ENCODE measurements at regions not wholly inside any gene's neighbourhood (a gene's known extent, or its start where the extent isn't known, plus 50 kb on each side); places are given as distances from the start of the nearest gene placed in this dataset.

DNA sequence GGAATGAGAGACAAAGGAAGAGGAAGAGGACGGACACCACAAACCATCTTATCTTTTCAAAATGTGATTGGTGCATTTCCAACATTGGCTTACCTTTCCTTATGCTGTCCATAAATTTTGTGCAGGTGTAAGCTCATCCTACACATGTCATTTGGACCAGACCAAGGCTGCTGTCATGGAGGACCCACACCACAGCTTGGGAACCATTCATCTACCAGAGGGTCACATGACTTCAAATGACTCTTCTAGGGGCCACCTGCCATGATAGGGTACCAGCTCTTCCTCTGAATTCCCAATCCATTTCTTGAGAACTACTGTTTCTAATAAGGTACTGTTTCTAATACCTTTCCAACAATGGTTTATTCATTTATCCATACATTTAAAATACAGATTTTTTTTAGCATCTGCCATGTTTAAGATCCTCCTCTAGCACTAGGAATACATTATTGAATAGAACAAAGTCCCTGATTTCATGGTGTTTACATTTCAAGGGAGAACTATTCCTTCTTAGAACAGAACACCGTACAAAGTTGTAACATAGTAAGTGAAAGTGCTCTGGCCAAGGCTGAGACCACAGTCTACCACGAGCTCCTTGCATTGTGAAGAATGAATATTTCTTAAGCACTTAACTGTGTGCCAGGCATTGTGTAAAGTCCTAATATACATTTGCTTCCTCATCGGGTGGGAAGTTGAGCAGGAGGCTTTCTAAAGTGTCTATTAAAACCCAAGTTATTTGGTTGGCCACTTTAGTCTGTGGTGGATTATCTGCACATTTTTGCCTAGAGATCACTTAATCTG is 246.1 kb upstream of the FN1 start:
- Histone ChIP-seq H3K27ac (peak overlapping the region; percentile 81), H3K4me1 (ENCODE audit: insufficient read depth) (peaks cover 57% of the 10 kb centered on the region), H3K9ac (no peak overlapping the region), H3K9me3 (ENCODE audit: low read depth) (no peaks in the 10 kb centered on the region), H3K79me2 (ENCODE audit: insufficient read depth) (no peaks in the 10 kb centered on the region), H2AFZ (no peak overlapping the region), H3K36me3 (ENCODE audit: low read depth) (no peaks in the 10 kb centered on the region), H3K4me3 (no peak overlapping the region), H4K20me1 (ENCODE audit: insufficient read depth) (no peaks in the 10 kb centered on the region), H3K9me2 (ENCODE audit: insufficient read depth) (no peaks in the 10 kb centered on the region), H3K27me3 (replicated peaks; ENCODE audit: insufficient read depth) (no peaks in the 10 kb centered on the region), H3F3A (ENCODE audit: insufficient read depth) (peaks cover 56% of the 10 kb centered on the region), H3K4me2 (ENCODE audit: unreplicated experiment) (peak overlapping the region; percentile 64)
- TF ChIP-seq EZH2 (IDR thresholded peaks at IDR 0.05; ENCODE audit: insufficient read depth, poor library complexity, severe bottlenecking) (no peak), EZH2phosphoT487 (IDR thresholded peaks at IDR 0.05; ENCODE audit: insufficient read depth, low read depth) (no peak)
- in situ Hi-C loops (cut with MboI): no loop called here
- WGBS, 2 experiments (ENCODE audit: low coverage in 1 of 2, low lambda C conversion rate in 2 of 2, missing lambda C conversion rate in 2 of 2): 94 to 99% methylated on average over 4 of the region's 4 CpGs
- DNase-seq: no peak

DNA sequence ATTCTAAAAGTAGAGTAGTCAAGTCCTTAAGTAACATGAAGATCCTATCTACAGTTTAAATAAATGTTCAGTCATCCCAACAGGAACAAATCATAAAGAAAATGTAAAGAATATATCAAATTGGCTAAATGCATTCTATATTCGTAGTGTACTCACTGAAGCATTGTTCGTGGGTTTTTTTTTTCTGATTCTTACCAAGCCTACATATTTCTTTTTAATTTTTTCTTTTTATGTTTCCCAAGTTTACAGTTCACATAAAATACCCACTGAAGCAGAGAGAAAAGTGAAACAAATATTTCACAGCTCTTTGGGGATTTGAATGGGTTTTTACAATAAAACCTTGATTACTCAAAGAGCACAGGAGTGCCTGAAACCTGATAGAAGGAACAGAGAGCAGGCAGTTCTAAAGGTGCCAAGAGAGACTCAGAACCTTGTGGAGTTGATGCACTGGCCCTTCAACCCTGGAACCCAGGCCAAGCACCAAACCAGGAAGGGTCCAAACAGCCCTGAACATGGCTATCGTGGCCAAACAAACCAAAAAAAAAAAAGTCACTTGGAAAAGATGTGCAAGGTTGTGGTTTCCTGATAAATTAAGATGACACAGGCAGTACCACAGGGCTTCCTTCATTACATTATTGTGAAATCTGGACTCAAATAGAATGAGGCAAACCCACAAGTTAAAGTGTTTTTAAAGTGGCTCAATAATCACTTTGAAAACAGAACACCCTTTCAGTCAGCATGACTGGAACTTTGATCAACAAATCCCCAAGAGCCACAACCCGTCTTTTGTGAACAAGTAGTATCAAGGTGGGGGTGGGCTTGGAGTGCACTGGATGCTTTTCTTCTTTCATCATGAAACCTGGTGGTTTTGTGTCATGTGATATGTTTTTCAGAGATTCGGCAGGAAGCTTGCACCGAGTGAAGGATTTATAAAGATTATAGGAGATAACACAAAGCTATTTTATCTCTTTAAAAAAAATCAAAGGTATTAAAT is 245.0 kb upstream of the FN1 start:
- Histone ChIP-seq H3K27me3 (replicated peaks; ENCODE audit: insufficient read depth) (no peaks in the 10 kb centered on the region), H3K4me3 (peak overlapping the region; percentile 18), H3K9me2 (ENCODE audit: insufficient read depth) (no peaks in the 10 kb centered on the region), H3K36me3 (ENCODE audit: low read depth) (no peaks in the 10 kb centered on the region), H3K9me3 (ENCODE audit: low read depth) (no peaks in the 10 kb centered on the region), H4K20me1 (ENCODE audit: insufficient read depth) (no peaks in the 10 kb centered on the region), H3K4me2 (ENCODE audit: unreplicated experiment) (peak overlapping the region; percentile 64), H3K9ac (peak overlapping the region; percentile 54), H3K79me2 (ENCODE audit: insufficient read depth) (no peaks in the 10 kb centered on the region), H3K27ac (peak overlapping the region; percentile 81), H3K4me1 (ENCODE audit: insufficient read depth) (peaks cover 51% of the 10 kb centered on the region), H2AFZ (peak overlapping the region; percentile 31; the same call in 1 of the 2 replicates), H3F3A (ENCODE audit: insufficient read depth) (peaks cover 47% of the 10 kb centered on the region)
- in situ Hi-C loops (cut with MboI): no loop called here
- 26 to 28% methylated on average over 6 of the region's 6 CpGs for WGBS, 2 experiments (ENCODE audit: low coverage in 1 of 2, low lambda C conversion rate in 2 of 2, missing lambda C conversion rate in 2 of 2)
- DNase-seq: peak; percentile 93
- TF ChIP-seq EZH2 (IDR thresholded peaks at IDR 0.05; ENCODE audit: insufficient read depth, poor library complexity, severe bottlenecking): no peak
- peak; percentile 89; the same call in 1 of the 2 replicates for TF ChIP-seq EZH2phosphoT487 (IDR thresholded peaks at IDR 0.05; ENCODE audit: insufficient read depth, low read depth)

DNA sequence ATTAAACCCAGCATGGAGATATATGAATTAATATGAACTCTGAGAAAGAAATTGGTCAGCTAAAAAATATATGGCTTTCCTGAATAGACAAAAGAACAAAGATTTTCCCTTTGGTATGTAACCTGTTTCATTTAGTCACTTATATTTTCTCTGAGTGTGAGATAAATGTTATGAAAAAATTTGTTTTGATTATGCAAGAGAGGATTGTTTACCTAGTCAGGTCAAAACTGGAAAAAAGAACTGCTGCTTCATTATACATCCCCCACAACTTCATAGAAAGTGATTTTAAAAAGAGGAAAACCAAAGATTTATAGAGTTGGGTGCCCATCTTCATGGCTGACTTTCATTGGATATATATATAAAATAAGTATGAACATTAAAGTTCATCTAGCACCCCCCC is 242.2 kb upstream of the FN1 start:
- H3K27ac ChIP-seq: no peak overlapping the region
- no peak overlapping the region for H3K4me2 ChIP-seq (ENCODE audit: unreplicated experiment)
- no peak for DNase-seq
- H3K79me2 ChIP-seq (ENCODE audit: insufficient read depth): no peaks in the 10 kb centered on the region
- peaks cover 26% of the 10 kb centered on the region for H3F3A ChIP-seq (ENCODE audit: insufficient read depth)
- in situ Hi-C loops (cut with MboI): no loop called here
- H3K4me3 ChIP-seq: no peak overlapping the region
- no peaks in the 10 kb centered on the region for H3K9me3 ChIP-seq (ENCODE audit: low read depth)
- TF ChIP-seq EZH2 (IDR thresholded peaks at IDR 0.05; ENCODE audit: insufficient read depth, poor library complexity, severe bottlenecking) (no peak), EZH2phosphoT487 (IDR thresholded peaks at IDR 0.05; ENCODE audit: insufficient read depth, low read depth) (no peak)
- no peaks in the 10 kb centered on the region for H3K27me3 ChIP-seq (replicated peaks; ENCODE audit: insufficient read depth)
- H4K20me1 ChIP-seq (ENCODE audit: insufficient read depth): no peaks in the 10 kb centered on the region
- no peak overlapping the region for H3K9ac ChIP-seq
- no peaks in the 10 kb centered on the region for H3K36me3 ChIP-seq (ENCODE audit: low read depth)
- H3K4me1 ChIP-seq (ENCODE audit: insufficient read depth): peaks cover 28% of the 10 kb centered on the region
- no peak overlapping the region for H2AFZ ChIP-seq
- no peaks in the 10 kb centered on the region for H3K9me2 ChIP-seq (ENCODE audit: insufficient read depth)

DNA sequence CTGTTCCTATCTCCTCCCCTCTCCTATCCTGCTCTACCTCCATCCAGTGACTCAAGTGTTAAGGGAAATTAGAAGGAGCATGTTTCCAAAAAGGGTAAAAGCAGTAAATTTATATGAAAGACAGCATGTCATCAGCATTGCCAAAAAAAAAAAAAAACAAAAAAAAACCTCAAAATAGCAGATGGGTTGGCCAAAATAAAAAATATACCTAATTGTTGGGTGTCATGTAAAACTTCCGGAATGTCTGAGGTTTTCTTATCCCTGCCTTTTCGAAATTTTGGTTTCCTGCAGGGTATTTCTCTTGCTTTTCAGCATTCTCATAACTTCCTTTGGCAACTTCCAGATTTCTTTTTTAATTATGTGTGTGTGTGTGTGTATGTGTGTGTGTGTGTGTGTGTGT is 241.6 kb upstream of the FN1 start:
- in situ Hi-C loops (cut with MboI): no loop called here
- 84 to 89% methylated on average over 2 of the region's 2 CpGs for WGBS, 2 experiments (ENCODE audit: low coverage in 1 of 2, low lambda C conversion rate in 2 of 2, missing lambda C conversion rate in 2 of 2)
- Histone ChIP-seq H4K20me1 (ENCODE audit: insufficient read depth) (no peaks in the 10 kb centered on the region), H3K4me1 (ENCODE audit: insufficient read depth) (peaks cover 28% of the 10 kb centered on the region), H3K36me3 (ENCODE audit: low read depth) (no peaks in the 10 kb centered on the region), H3F3A (ENCODE audit: insufficient read depth) (peaks cover 26% of the 10 kb centered on the region), H3K4me3 (no peak overlapping the region), H3K9ac (no peak overlapping the region), H2AFZ (no peak overlapping the region), H3K27me3 (replicated peaks; ENCODE audit: insufficient read depth) (no peaks in the 10 kb centered on the region), H3K9me3 (ENCODE audit: low read depth) (no peaks in the 10 kb centered on the region), H3K4me2 (ENCODE audit: unreplicated experiment) (no peak overlapping the region), H3K79me2 (ENCODE audit: insufficient read depth) (no peaks in the 10 kb centered on the region), H3K27ac (no peak overlapping the region), H3K9me2 (ENCODE audit: insufficient read depth) (no peaks in the 10 kb centered on the region)
- no peak for TF ChIP-seq EZH2phosphoT487 (IDR thresholded peaks at IDR 0.05; ENCODE audit: insufficient read depth, low read depth)
- TF ChIP-seq EZH2 (IDR thresholded peaks at IDR 0.05; ENCODE audit: insufficient read depth, poor library complexity, severe bottlenecking): no peak
- no peak for DNase-seq
